ENCODE measurements at regions not wholly inside any gene's neighbourhood (a gene's known extent, or its start where the extent isn't known, plus 50 kb on each side); places are given as distances from the start of the nearest gene placed in this dataset.

GRCh38 chr10:126804396-126804795 lies 100.8 kb upstream of the DOCK1 start:
- no TSS peak for BruUV-seq (replicated peaks)
- H3K27ac ChIP-seq (ENCODE audit: insufficient read depth, low read depth, low read length): no peak overlapping the region
- FAIRE-seq (no peak), DNase-seq (ENCODE audit: low read depth, low spot score) (no peak)
- H2AFZ ChIP-seq (ENCODE audit: low read depth, low read length): no peak overlapping the region
- dilution Hi-C loops (cut with MboI; ENCODE audit: extremely low pct_ligation_motif_present, low sequenced_read_pairs) (no loop called here), intact Hi-C loops (cut with micrococcal nuclease) (no loop called here)
- H3K9me1 ChIP-seq (replicated peaks; ENCODE audit: control insufficient read depth, extremely low read depth, insufficient read depth, low read length): no peaks in the 10 kb centered on the region
- H3K4me3 ChIP-seq (replicated peaks in 1 of 3; ENCODE audit: insufficient read depth in 1 of 3, low read depth in 1 of 3, low read length in 3 of 3): no peak overlapping the region
- POLR2A ChIA-PET: no interaction called here
- TF ChIP-seq MYC (IDR thresholded peaks at IDR 0.05; ENCODE audit: low read depth, low read length) (no peak), GATA2 (IDR thresholded peaks at IDR 0.05; ENCODE audit: insufficient read depth, insufficient read length, low read depth, low read length) (no peak), EZH2 (IDR thresholded peaks at IDR 0.05; ENCODE audit: borderline replicate concordance, low read depth, low read length, severe bottlenecking) (no peak), JUN (IDR thresholded peaks at IDR 0.05; ENCODE audit: borderline replicate concordance, insufficient read depth, insufficient read length, low read depth) (no peak), POLR2AphosphoS5 (IDR thresholded peaks at IDR 0.05; ENCODE audit: insufficient read depth, low read depth, low read length) (no peak), FOS (IDR thresholded peaks at IDR 0.05; ENCODE audit: borderline replicate concordance, insufficient read depth, low read length) (no peak), POLR2A (IDR thresholded peaks at IDR 0.05; ENCODE audit: low read depth, low read length) (no peak)
- TF ChIP-seq, protein P1, sequence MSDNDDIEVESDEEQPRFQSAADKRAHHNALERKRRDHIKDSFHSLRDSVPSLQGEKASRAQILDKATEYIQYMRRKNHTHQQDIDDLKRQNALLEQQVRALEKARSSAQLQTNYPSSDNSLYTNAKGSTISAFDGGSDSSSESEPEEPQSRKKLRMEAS (IDR thresholded peaks at IDR 0.05; ENCODE audit: insufficient read depth, insufficient read length): no peak
- TF ChIP-seq, protein P2, sequence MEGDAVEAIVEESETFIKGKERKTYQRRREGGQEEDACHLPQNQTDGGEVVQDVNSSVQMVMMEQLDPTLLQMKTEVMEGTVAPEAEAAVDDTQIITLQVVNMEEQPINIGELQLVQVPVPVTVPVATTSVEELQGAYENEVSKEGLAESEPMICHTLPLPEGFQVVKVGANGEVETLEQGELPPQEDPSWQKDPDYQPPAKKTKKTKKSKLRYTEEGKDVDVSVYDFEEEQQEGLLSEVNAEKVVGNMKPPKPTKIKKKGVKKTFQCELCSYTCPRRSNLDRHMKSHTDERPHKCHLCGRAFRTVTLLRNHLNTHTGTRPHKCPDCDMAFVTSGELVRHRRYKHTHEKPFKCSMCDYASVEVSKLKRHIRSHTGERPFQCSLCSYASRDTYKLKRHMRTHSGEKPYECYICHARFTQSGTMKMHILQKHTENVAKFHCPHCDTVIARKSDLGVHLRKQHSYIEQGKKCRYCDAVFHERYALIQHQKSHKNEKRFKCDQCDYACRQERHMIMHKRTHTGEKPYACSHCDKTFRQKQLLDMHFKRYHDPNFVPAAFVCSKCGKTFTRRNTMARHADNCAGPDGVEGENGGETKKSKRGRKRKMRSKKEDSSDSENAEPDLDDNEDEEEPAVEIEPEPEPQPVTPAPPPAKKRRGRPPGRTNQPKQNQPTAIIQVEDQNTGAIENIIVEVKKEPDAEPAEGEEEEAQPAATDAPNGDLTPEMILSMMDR (IDR thresholded peaks at IDR 0.05; ENCODE audit: extremely low read depth in 1 of 2, insufficient read depth in 1 of 2, low read depth in 1 of 2, low read length in 2 of 2): no peak
- no peaks in the 10 kb centered on the region for H3K36me3 ChIP-seq (ENCODE audit: control insufficient read depth in 2 of 2, extremely low read depth in 1 of 2, insufficient read depth in 2 of 2, low read length in 2 of 2)
- no peaks in the 10 kb centered on the region for H3K9me3 ChIP-seq (replicated peaks; ENCODE audit: control insufficient read depth, insufficient read depth, low read length)
- H3K4me1 ChIP-seq (ENCODE audit: control insufficient read depth, extremely low read depth, insufficient read depth, low read length): no peaks in the 10 kb centered on the region
- no peak overlapping the region for H3K4me2 ChIP-seq (ENCODE audit: insufficient read depth, low read length)
- H4K20me1 ChIP-seq (replicated peaks; ENCODE audit: control insufficient read depth, extremely low read depth, insufficient read depth, low read length): no peaks in the 10 kb centered on the region
- no peak overlapping the region for H3K9ac ChIP-seq (replicated peaks; ENCODE audit: extremely low read depth, insufficient read depth, low read length)
- no peaks in the 10 kb centered on the region for H3K79me2 ChIP-seq (ENCODE audit: control insufficient read depth, insufficient read depth, low read length)
- CTCF ChIA-PET: no interaction called here
- H3K27me3 ChIP-seq (ENCODE audit: control insufficient read depth in 2 of 2, insufficient read depth in 2 of 2, low read length in 2 of 2): no peaks in the 10 kb centered on the region

Measured in endothelial cell of umbilical vein (primary cell).